ENCODE measurements at regions not wholly inside any gene's neighbourhood (a gene's known extent, or its start where the extent isn't known, plus 50 kb on each side); places are given as distances from the start of the nearest gene placed in this dataset.
"Not testable (repeated sequence)": the region's sequence is repeated elsewhere in the genome, so short reads cannot be mapped to it uniquely, and the experiment has no call there.

DNA sequence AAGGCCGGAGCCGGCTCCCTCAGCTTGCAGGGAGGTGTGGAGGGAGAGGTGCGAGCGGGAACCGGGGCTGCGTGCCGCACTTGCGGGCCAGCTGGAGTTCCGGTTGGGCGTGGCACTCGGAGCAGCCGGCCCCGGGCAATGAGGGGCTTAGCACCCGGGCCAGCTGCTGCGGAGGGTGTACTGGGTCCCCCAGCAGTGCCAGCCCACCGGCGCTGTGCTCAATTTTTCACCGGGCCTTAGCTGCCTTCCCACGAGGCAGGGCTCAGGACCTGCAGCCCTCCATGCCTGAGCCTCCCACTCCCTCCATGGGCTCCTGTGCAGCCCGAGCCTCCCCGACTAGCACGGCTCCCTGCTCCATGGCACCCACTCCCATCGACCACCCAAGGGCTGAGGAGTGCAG, 62.2 kb upstream of the ANKRD55 start:
- DNase-seq (ENCODE audit: low spot score) = not testable (repeated sequence)

DNA sequence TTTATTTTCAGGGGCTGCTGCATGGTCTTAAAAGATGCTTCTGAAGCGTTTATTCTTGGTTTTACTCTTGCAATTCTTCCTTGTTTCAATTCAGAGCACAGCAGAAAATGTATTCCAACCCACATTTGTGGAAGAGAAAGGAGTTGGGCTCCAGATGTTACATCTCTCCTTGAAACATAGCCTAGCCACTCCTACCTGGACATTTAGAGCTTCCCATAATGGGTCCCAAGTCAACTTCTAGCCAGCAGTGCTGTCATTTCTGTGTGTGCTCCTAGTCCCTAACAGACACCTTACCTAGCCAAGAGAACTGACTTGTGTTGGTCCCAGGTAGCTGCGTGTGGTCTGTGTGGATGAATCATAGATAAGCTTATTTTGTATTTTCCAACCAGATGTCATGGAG, 61.2 kb upstream of the ANKRD55 start:
- no peak for DNase-seq (ENCODE audit: low spot score)

DNA sequence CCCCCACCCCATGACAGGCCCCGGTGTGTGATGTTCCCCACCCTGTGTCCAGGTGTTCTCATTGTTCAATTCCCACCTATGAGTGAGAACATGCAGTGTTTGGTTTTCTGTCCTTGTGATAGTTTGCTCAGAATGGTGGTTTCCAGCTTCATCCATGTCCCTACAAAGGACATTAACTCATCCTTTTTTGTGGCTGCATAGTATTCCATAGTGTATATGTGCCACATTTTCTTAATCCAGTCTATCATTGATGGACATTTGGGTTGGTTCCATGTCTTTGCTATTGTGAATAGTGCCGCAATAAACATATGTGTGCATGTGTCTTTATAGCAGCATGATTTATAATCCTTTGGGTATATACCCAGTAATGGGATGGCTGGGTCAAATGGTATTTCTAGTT, 59.7 kb upstream of the ANKRD55 start:
- DNase-seq (ENCODE audit: low spot score) = not testable (repeated sequence)

DNA sequence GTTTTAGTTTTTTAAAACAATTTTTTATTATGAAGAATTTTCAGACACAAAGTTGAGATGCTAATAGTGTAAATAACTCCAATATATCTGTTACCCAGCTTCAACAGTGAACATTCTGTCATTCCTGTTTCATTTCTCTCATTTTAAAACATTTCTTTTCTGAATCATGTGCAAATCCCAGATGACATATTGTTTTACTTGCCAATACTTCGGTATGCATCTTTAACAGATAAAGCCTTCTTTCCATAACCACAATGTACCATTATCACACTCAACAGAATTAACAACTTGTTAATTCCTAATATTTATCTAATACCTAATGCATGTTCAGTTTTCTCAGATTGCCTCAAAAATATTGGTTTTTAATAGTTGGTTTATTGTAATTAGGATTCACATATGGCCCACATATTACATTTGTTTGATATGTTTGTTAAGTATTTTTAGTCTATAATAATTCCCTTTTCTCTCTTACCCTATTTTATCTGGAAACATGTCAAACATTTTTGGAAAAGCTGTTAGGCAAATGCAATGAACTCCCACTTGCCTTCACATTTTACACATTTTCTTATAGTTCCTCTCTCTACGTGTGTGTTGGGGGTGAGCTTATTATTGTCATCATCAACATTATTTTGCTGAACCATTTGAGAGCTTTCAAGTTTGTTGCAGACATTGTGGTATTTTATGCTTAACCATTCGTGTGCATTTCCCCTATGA, 58.7 kb upstream of the ANKRD55 start:
- no peak for DNase-seq (ENCODE audit: low spot score)

DNA sequence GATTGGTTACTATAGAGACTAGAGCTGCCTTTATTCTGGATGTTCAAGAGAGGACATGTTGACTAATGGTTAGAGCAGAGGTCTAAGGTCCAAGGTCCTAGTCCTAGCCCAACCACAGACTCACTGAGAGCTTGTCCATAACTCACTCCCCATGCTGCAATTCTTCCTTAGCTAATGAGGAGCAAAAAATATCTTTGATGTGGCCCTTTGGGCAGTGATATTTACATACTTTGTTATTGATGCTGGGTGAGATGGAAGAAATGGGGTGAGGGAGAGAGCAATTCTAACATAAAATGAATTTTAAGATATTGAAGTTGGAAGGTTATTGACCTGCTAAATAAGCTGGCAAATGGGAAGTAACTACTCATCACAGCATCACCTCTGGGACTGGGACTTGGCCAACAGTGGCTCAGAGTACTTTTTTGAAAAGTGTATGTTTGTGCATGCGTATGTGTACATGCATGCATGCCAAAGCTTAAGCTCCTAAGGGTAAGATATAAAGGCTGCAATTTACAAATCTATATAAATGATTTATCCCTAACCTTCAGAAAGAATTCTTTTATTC, 58.0 kb upstream of the ANKRD55 start:
- DNase-seq (ENCODE audit: low spot score) = no peak

DNA sequence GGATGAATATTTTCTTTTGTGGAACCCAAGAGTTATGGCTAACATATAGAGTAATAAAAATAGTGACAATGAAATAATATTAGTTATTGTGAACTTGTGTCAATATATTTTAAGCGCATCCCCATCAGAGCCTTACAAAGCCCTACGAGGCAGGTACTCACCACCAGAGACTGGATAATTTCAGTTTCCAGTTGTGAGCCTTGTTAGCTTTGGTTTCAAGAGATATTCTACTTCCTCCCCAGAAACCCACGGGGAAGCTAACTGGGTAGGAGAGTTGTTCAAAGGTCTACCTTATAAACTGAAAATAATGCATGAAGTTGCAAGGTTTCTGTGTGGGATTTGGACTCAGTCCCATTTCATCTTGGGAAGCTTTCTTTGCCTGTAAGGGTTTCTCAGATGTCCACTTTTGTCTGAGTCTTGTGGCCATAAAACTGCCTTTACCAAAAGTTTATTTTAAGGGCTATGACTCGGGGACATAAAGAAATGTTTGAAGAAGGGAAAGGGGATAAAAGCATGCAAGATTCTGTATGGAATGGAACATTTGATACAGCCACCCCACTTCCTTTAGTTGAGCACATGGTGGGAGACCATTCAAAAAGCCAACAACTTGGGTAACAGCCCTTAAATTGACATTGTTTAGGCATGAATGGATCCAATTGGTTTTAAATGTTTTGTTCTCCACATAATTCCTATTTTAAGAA, 57.4 kb upstream of the ANKRD55 start:
- DNase-seq (ENCODE audit: low spot score) = no peak

DNA sequence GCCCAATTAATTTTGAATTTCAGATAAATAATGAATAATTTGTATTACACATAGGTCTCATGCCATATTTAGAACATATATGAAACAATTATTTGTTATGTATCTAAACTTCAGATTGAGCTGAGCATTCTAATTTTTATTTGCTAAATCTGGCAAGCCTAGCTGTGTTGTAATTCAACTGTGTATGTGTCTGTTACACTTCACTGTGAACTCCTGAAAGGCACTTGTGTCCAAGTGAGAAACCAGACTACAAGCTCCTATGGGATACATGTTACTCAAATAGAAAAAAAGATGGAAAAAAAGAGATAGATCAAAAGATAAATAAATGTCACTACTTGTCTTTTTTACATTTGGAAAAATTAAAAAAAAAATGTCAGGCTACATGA, 56.5 kb upstream of the ANKRD55 start:
- DNase-seq (ENCODE audit: low spot score) = no peak

DNA sequence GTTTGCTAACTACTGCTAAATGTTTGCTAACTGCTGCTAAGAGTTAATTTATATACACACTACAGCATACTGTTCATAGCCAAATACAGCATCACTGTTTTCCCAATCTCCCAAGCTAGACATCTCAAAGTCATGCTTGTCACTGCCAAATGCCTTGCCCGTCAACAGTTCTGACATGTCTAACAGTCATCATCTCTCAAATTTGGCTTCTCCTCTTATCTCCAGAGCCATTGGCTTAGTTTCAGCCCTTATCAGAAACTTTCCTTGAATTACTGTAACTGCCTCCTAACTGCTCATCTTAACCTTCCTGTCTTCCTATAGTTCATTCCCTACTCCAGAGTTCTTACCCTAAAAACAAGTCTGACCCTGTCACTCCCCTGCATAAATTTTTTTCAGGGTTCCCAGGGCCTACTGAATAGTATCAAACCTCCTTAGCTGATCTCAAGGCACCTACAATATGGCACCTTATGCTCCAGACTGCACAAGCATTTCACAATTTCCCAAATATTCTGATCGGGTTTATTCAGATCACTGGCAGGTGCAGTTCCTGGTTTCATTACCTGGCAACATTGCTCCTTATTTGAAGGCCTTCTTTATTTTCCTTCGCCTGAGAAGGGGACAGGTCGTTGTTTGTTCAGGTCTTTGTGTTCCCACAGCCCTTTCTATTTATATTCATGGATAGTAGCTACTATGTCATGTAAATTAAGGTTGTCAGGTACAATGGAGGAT, 55.9 kb upstream of the ANKRD55 start:
- DNase-seq (ENCODE audit: low spot score) = no peak

DNA sequence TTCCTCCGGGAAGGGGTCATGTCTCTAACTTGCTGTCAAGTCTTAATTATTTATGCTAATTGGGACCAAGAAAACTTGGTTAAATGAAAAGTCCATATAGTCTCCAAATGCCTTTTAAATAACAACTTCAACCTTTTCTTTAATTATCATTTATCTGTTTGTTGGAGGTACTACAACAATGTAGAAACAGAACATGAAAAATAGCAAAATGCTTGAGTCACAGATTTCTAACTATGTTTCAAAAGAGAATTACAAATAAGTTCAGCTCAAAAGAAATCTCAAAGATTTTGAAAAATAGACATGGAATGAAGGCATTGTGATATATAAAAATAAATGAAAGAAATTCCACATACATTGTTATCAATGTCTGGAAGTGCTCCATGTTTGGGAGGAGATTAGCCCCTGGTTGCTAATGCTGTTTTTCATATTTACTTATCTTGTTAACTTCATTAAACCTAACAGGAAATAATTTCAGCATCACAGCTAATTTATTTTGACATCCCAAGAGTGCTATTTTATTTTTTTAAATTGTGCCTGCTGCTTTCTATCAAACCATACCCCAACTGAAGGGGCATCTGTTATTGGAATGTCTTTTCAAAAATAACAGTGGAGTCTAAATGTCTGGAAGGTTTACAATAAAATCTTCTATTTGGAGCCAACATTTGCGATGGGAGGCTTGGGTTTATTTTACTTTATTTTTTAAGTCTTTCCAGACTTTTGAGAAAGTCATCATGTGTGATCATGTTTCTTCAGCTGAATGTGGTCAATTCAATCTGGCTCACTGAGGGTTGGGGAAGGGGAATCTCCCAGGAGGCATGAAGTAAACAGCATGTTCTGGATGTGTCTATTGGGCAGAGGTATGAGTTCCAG, 53.1 kb upstream of the ANKRD55 start:
- no peak for DNase-seq (ENCODE audit: low spot score)

DNA sequence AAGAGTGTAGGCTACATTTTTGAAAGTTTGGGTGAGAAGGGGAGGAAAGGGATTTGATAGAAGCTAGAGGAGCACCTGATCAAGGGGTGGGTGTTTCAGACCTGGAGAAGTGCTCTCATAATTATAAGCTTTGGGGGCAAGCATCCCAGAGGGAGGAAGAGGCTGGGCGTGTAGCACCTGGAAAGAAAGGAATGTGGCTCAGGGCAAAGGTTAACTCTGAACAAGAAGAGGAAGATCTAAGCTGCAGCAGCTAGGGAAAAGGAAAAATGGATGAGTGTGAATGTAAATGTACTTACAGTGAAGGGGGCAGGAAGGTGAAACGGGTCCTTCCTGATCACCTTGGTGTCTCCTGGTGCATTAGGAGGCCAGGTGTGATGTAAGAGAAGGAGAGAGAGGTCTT, 49.8 kb upstream of the ANKRD55 start:
- DNase-seq (ENCODE audit: low spot score) = no peak
